Natural killer cell (primary cell): ENCODE measurements at regions not wholly inside any gene's neighbourhood (a gene's known extent, or its start where the extent isn't known, plus 50 kb on each side); places are given as distances from the start of the nearest gene placed in this dataset.
"Not testable (repeated sequence)": the region's sequence is repeated elsewhere in the genome, so short reads cannot be mapped to it uniquely, and the experiment has no call there.

Source experiments
- ATAC-seq, 3 donors: fragments of 150-1000 bp in 2 of 3; fragments of 200-7000 bp in 1 of 3; cut with Tn5 transposase; 1 replicate in 1 of 3; 2 replicates in 2 of 3; pipeline ENCODE4 v1.10.0; 2021; ENCODE audit warnings: mild to moderate bottlenecking in 2 of 3, moderate library complexity in 2 of 3
- DNase-seq, 2 donors: peaks; one replicate each; pipeline versions ENCODE4 v3.0.0 to v3.0.0-alpha.2; 2013 to 2021; ENCODE audit warnings: mixed read lengths in 1 of 2
- H3K27ac ChIP-seq: one replicate; pipeline ENCODE4 v1.5.1; 2013; ENCODE audit warnings: mild to moderate bottlenecking, low read length
- H3K27me3 ChIP-seq: one replicate; pipeline ENCODE4 v1.6.1; 2013; ENCODE audit warnings: low read length; ENCODE audit not compliant: control insufficient read depth, insufficient read depth
- H3K36me3 ChIP-seq: one replicate; pipeline ENCODE4 v1.6.1; 2013; ENCODE audit warnings: low read length; ENCODE audit not compliant: control insufficient read depth, insufficient read depth
- H3K4me1 ChIP-seq: one replicate; pipeline ENCODE4 v1.6.1; 2013; ENCODE audit warnings: low read length; ENCODE audit not compliant: control insufficient read depth, insufficient read depth
- H3K4me3 ChIP-seq: one replicate; pipeline ENCODE4 v1.5.1; 2013; ENCODE audit warnings: low read length
- H3K9me3 ChIP-seq: one replicate; pipeline ENCODE4 v1.6.1; 2013; ENCODE audit warnings: low read length; ENCODE audit not compliant: control insufficient read depth, insufficient read depth
- H3K27ac Mint-ChIP-seq, 2 donors: one replicate each; pipeline ENCODE4 v1.8.0; 2022; ENCODE audit warnings: mild to moderate bottlenecking in 2 of 2, mixed read lengths in 2 of 2, moderate library complexity in 1 of 2
- H3K27me3 Mint-ChIP-seq, 2 donors: one replicate each; pipeline ENCODE4 v1.8.0; 2022; ENCODE audit warnings: low read depth in 2 of 2, mixed read lengths in 2 of 2
- H3K36me3 Mint-ChIP-seq: one replicate; pipeline ENCODE4 v1.8.0; 2022; ENCODE audit warnings: mixed read lengths
- H3K4me1 Mint-ChIP-seq, 2 donors: one replicate each; pipeline ENCODE4 v1.8.0; 2022; ENCODE audit warnings: mixed read lengths in 2 of 2
- H3K4me3 Mint-ChIP-seq: one replicate; pipeline ENCODE4 v1.8.0; 2022; ENCODE audit warnings: mild to moderate bottlenecking, moderate library complexity, mixed read lengths
- H3K9me3 Mint-ChIP-seq, 2 donors: one replicate each; pipeline ENCODE4 v1.8.0; 2022; ENCODE audit warnings: mixed read lengths in 2 of 2
- CTCF ChIP-seq: fragments of 200-600 bp; IDR thresholded peaks from one replicate; pipeline ENCODE4 v1.8.0; 2022; ENCODE audit warnings: antibody characterized with exemption
- WGBS: methylation state at CpG from one replicate; pipeline ENCODE4 v1.1.7; 2013; ENCODE audit warnings: missing lambda C conversion rate; ENCODE audit not compliant: insufficient coverage; 5-methylcytosine and 5-hydroxymethylcytosine counted together
- intact Hi-C: fragments of 100-400 bp; cut with micrococcal nuclease; formaldehyde crosslinking; loops from one replicate; pipeline ENCODE4 v1.14.2; 2022

- no peak overlapping the region for H3K27ac ChIP-seq
- no peaks in the 10 kb centered on the region for H3K27me3 ChIP-seq
- H3K4me1 ChIP-seq: no peaks in the 10 kb centered on the region
- WGBS: 75% methylated on average over 4 of the region's 4 CpGs
- no peak for DNase-seq
- peaks cover 16 to 26% of the 10 kb centered on the region in 2 donors for H3K9me3 Mint-ChIP-seq
- no peaks in the 10 kb centered on the region for H3K36me3 ChIP-seq
- intact Hi-C loops: no loop called here
- no peaks in the 10 kb centered on the region for H3K27me3 Mint-ChIP-seq
- no peaks in the 10 kb centered on the region for H3K9me3 ChIP-seq
- no peak overlapping the region for H3K27ac Mint-ChIP-seq
- peaks cover 6% of the 10 kb centered on the region for H3K36me3 Mint-ChIP-seq
- no peak overlapping the region for H3K4me3 ChIP-seq
- H3K4me3 Mint-ChIP-seq: no peak overlapping the region
- no peak for TF ChIP-seq CTCF
- H3K4me1 Mint-ChIP-seq: no peaks in the 10 kb centered on the region
- ATAC-seq: no peak
These were observed 746.1 kb downstream of the C4orf33 start for GRCh38 chr4:129842096-129842495.

DNA sequence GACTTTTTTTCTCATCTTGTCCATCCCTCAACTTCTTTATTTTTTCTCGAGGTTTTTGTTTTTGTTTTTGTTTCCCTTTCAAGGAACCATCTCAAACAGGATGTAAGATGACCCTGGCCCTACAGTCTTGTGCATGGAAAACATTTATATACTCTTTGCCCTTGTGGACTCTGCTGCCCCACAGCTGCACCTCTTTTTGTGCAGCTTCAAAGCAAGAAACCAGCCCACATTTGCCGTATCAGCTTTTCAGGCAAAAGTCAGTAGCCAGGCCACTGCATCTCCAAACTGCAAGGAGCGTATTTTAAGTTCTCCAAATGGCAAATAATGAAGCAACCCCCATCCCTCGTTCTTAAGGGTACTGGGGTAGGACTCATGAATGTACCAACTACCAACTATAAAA, 756.5 kb downstream of the C4orf33 start:
- Histone ChIP-seq H3K27ac (no peak overlapping the region), H3K4me1 (no peaks in the 10 kb centered on the region), H3K9me3 (no peaks in the 10 kb centered on the region), H3K4me3 (no peak overlapping the region), H3K36me3 (no peaks in the 10 kb centered on the region), H3K27me3 (no peaks in the 10 kb centered on the region)
- Mint-ChIP-seq H3K4me1 (no peaks in the 10 kb centered on the region), H3K36me3 (peaks cover 7% of the 10 kb centered on the region), H3K27me3 (no peaks in the 10 kb centered on the region), H3K4me3 (no peak overlapping the region), H3K27ac (no peak overlapping the region), H3K9me3 (peaks cover 9 to 10% of the 10 kb centered on the region in 2 donors)
- TF ChIP-seq CTCF: no peak
- DNase-seq: no peak
- no peak for ATAC-seq
- WGBS: 73% methylated on average over 4 of the region's 4 CpGs
- intact Hi-C loops: no loop called here

DNA sequence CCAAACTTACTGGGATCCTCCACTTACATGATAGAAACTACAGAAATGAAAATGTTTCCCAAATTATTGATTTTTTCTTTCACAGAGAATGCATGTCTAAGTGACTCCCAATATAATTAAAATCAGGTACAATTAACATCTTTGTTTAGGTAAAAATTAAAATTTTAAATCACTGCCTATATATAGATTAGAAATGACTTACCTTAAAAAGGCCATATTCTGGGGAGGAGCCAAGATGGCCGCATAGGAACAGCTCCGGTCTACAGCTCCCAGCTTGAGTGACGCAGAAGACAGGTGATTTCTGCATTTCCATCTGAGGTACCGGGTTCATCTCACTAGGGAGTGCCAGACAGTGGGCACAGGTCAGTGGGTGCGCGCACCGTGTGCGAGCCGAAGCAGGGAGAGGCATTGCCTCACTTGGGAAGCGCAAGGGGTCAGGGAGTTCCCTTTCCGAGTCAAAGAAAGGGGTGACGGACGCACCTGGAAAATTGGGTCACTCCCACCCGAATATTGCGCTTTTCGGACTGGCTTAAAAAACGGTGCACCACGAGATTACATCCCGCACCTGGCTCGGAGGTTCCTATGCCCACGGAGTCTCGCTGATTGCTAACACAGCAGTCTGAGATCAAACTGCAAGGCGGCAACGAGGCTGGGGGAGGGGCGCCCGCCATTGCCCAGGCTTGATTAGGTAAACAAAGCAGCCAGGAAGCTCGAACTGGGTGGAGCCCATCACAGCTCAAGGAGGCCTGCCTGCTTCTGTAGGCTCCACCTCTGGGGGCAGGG, 757.9 kb downstream of the C4orf33 start:
- intact Hi-C loops, DNase-seq, H3K4me1 Mint-ChIP-seq, H3K9me3 ChIP-seq, H3K27ac ChIP-seq, H3K27me3 Mint-ChIP-seq, H3K4me3 Mint-ChIP-seq, H3K4me1 ChIP-seq, H3K27me3 ChIP-seq, H3K36me3 Mint-ChIP-seq, ATAC-seq, H3K27ac Mint-ChIP-seq, H3K36me3 ChIP-seq, H3K4me3 ChIP-seq: not testable (repeated sequence)
- WGBS: 95% methylated on average over 21 of the region's 27 CpGs
- peaks cover 9 to 10% of the 10 kb centered on the region in 2 donors for H3K9me3 Mint-ChIP-seq

GRCh38 chr4:129862461-129862860, 766.5 kb downstream of the C4orf33 start:
- Histone ChIP-seq H3K27me3 (no peaks in the 10 kb centered on the region), H3K9me3 (no peaks in the 10 kb centered on the region), H3K4me1 (no peaks in the 10 kb centered on the region), H3K4me3 (no peak overlapping the region), H3K27ac (no peak overlapping the region), H3K36me3 (no peaks in the 10 kb centered on the region)
- Mint-ChIP-seq H3K27me3 (no peaks in the 10 kb centered on the region), H3K27ac (no peak overlapping the region), H3K4me1 (no peaks in the 10 kb centered on the region), H3K36me3 (no peaks in the 10 kb centered on the region), H3K4me3 (no peak overlapping the region), H3K9me3 (peaks cover 8 to 12% of the 10 kb centered on the region in 2 donors)
- WGBS: 100% methylated on average over 1 of the region's 1 CpG
- ATAC-seq (no peak), DNase-seq (no peak)
- intact Hi-C loops: no loop called here
- no peak for TF ChIP-seq CTCF
